Left ventricle myocardium inferior (tissue), 1 donor: ENCODE measurements at regions not wholly inside any gene's neighbourhood (a gene's known extent, or its start where the extent isn't known, plus 50 kb on each side); places are given as distances from the start of the nearest gene placed in this dataset.
"Not testable (repeated sequence)": the region's sequence is repeated elsewhere in the genome, so short reads cannot be mapped to it uniquely, and the experiment has no call there.

Source experiments
- DNase-seq: peaks from one replicate; pipeline ENCODE4 v3.0.0-alpha.2; 2020
- H3K27ac ChIP-seq: fragments of 200-600 bp; replicated peaks from 2 replicates; pipeline ENCODE4 v1.8.0; 2021
- H3K27me3 ChIP-seq: fragments of 200-600 bp; 2 replicates; pipeline ENCODE4 v1.8.0; 2021; ENCODE audit warnings: low read depth
- H3K36me3 ChIP-seq: fragments of 200-600 bp; 2 replicates; pipeline ENCODE4 v1.8.0; 2021
- H3K4me1 ChIP-seq: fragments of 200-600 bp; 2 replicates; pipeline ENCODE4 v1.8.0; 2021
- H3K4me3 ChIP-seq: fragments of 200-600 bp; 2 replicates; pipeline ENCODE4 v1.8.0; 2021; ENCODE audit warnings: mild to moderate bottlenecking, moderate library complexity
- H3K9me3 ChIP-seq: fragments of 200-600 bp; replicated peaks from 2 replicates; pipeline ENCODE4 v1.8.0; 2021
- CTCF ChIP-seq: fragments of 200-600 bp; IDR thresholded peaks from 2 replicates; pipeline ENCODE4 v1.8.0; 2021; ENCODE audit warnings: antibody characterized with exemption, mild to moderate bottlenecking, borderline replicate concordance
- intact Hi-C: fragments of 100-400 bp; cut with micrococcal nuclease; formaldehyde crosslinking; loops from one replicate; pipeline ENCODE4 v1.11.0; 2022
- donor health status: DM: no; HTN: yes; CAD: no; lungs with severe emphysema.

GRCh38 chr4:147250062-147250461 lies 230.8 kb upstream of the EDNRA start:
- DNase-seq, result no peak
- no peak for TF ChIP-seq CTCF
- intact Hi-C loops, result no loop called here
- no peaks in the 10 kb centered on the region for H3K36me3 ChIP-seq
- no peaks in the 10 kb centered on the region for H3K4me1 ChIP-seq
- peaks cover 6% of the 10 kb centered on the region for H3K9me3 ChIP-seq
- H3K27ac ChIP-seq, result no peak overlapping the region
- H3K27me3 ChIP-seq, result no peaks in the 10 kb centered on the region
- no peak overlapping the region for H3K4me3 ChIP-seq

GRCh38 chr4:147255268-147255667 lies 225.6 kb upstream of the EDNRA start:
- DNase-seq, H3K4me3 ChIP-seq, intact Hi-C loops, H3K36me3 ChIP-seq, H3K27ac ChIP-seq, H3K9me3 ChIP-seq, H3K4me1 ChIP-seq, H3K27me3 ChIP-seq: not testable (repeated sequence)

GRCh38 chr4:147259271-147259670 lies 221.6 kb upstream of the EDNRA start:
- H3K4me3 ChIP-seq, H3K4me1 ChIP-seq, H3K36me3 ChIP-seq, DNase-seq, H3K9me3 ChIP-seq, H3K27ac ChIP-seq, intact Hi-C loops, H3K27me3 ChIP-seq: not testable (repeated sequence)

GRCh38 chr4:147284256-147284835 lies 196.6 kb upstream of the EDNRA start:
- intact Hi-C loops, result no loop called here
- TF ChIP-seq CTCF, result no peak

GRCh38 chr4:147284935-147285334 lies 196.0 kb upstream of the EDNRA start:
- no peaks in the 10 kb centered on the region for H3K27me3 ChIP-seq
- no peak overlapping the region for H3K27ac ChIP-seq
- no peak for DNase-seq
- no peak overlapping the region for H3K4me3 ChIP-seq
- no peaks in the 10 kb centered on the region for H3K36me3 ChIP-seq
- intact Hi-C loops, result no loop called here
- no peak for TF ChIP-seq CTCF
- peaks cover 19% of the 10 kb centered on the region for H3K9me3 ChIP-seq
- H3K4me1 ChIP-seq, result no peaks in the 10 kb centered on the region

More at GRCh38 chr4:147284256-147284835, 196.6 kb upstream of the EDNRA start:
- no peaks in the 10 kb centered on the region for H3K27me3 ChIP-seq
- no peak for DNase-seq
- no peak overlapping the region for H3K27ac ChIP-seq
- H3K4me1 ChIP-seq, result no peaks in the 10 kb centered on the region
- peaks cover 19% of the 10 kb centered on the region for H3K9me3 ChIP-seq
- no peaks in the 10 kb centered on the region for H3K36me3 ChIP-seq
- H3K4me3 ChIP-seq, result no peak overlapping the region

GRCh38 chr4:147285751-147286150 lies 195.1 kb upstream of the EDNRA start:
- Histone ChIP-seq H3K9me3 (peaks cover 19% of the 10 kb centered on the region), H3K27me3 (no peaks in the 10 kb centered on the region), H3K27ac (no peak overlapping the region), H3K4me1 (no peaks in the 10 kb centered on the region), H3K4me3 (no peak overlapping the region), H3K36me3 (no peaks in the 10 kb centered on the region)
- intact Hi-C loops, result no loop called here
- DNase-seq, result no peak
- no peak for TF ChIP-seq CTCF
